ENCODE measurements at regions not wholly inside any gene's neighbourhood (a gene's known extent, or its start where the extent isn't known, plus 50 kb on each side); places are given as distances from the start of the nearest gene placed in this dataset.
"Not testable (repeated sequence)": the region's sequence is repeated elsewhere in the genome, so short reads cannot be mapped to it uniquely, and the experiment has no call there.

- TF ChIP-seq EZH2phosphoT487, CTCF, EZH2 (IDR thresholded peaks at IDR 0.05): not testable (repeated sequence)
Observed at GRCh38 chr2:90139046-90139445, 1447.6 kb downstream of the RPIA start.
